Peyer's patch (tissue), 4 donors: ENCODE measurements at regions not wholly inside any gene's neighbourhood (a gene's known extent, or its start where the extent isn't known, plus 50 kb on each side); places are given as distances from the start of the nearest gene placed in this dataset.

Experiments
- POLR2A ChIP-seq, 2 donors: fragments of 450-650 bp; IDR thresholded peaks; one replicate each; pipeline ENCODE4 v1.5.1; 2017; ENCODE audit warnings: antibody characterized with exemption in 2 of 2, mild to moderate bottlenecking in 2 of 2, moderate library complexity in 2 of 2
- TF ChIP-seq, protein P1 (sequence below), 6 experiments: fragments of 450-650 bp in 4 of 6; fragments of 200-600 bp in 2 of 6; sonication (generic) in 1 of 6; IDR thresholded peaks; one replicate each; pipeline ENCODE4 v1.5.1; 2017 to 2019; ENCODE audit warnings: antibody characterized with exemption in 6 of 6, mild to moderate bottlenecking in 3 of 6, moderate library complexity in 1 of 6

GRCh38 chr10:25694206-25694933 lies 239.7 kb upstream of the MYO3A start:
- TF ChIP-seq, protein P1, sequence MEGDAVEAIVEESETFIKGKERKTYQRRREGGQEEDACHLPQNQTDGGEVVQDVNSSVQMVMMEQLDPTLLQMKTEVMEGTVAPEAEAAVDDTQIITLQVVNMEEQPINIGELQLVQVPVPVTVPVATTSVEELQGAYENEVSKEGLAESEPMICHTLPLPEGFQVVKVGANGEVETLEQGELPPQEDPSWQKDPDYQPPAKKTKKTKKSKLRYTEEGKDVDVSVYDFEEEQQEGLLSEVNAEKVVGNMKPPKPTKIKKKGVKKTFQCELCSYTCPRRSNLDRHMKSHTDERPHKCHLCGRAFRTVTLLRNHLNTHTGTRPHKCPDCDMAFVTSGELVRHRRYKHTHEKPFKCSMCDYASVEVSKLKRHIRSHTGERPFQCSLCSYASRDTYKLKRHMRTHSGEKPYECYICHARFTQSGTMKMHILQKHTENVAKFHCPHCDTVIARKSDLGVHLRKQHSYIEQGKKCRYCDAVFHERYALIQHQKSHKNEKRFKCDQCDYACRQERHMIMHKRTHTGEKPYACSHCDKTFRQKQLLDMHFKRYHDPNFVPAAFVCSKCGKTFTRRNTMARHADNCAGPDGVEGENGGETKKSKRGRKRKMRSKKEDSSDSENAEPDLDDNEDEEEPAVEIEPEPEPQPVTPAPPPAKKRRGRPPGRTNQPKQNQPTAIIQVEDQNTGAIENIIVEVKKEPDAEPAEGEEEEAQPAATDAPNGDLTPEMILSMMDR (IDR thresholded peaks at IDR 0.05): no peak
- TF ChIP-seq POLR2A (IDR thresholded peaks at IDR 0.05): no peak
